ENCODE measurements at regions not wholly inside any gene's neighbourhood (a gene's known extent, or its start where the extent isn't known, plus 50 kb on each side); places are given as distances from the start of the nearest gene placed in this dataset.

DNA sequence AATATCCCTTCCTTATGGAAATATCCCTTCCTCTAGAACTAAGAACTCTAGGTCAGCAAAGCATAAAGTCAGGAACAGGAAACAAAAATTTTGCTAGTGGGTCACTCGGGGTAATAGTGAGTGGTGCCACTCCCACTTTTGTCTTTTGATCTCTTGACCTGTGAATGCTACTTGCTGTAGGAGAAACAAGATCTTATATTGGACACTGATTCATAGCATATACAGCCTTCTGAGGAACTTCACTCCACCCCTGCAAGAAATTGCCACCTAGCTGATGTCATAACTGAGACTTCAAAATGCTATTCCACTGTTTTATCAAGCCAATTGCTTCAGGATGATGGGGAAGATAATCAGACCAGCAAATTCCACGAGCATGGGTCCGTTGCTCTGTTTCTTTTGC lies 53.3 kb upstream of the PRSS3 start:
- no peak for TF ChIP-seq CTCF (IDR thresholded peaks at IDR 0.05; ENCODE audit: low read depth, low read length)
- no peak for DNase-seq (ENCODE audit: extremely low read depth, low read depth)

DNA sequence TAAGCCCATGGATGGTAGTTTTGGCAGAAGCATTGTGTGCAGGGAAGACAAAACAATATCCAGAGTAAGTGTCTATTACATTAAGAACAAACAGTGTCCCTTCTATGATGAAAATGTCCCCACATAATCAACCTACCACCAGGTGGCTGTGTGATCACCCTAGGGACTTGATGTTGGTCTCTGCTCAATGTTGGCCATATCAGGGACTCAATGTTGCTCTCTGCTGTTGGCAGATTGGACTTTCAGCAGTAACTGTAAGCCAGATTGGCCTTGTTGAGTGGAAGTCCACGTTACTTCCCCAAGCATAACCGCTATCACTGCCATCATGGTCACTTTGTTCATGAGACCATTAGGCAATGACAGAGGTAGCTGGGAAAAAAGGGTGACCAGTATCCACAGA lies 52.8 kb upstream of the PRSS3 start:
- TF ChIP-seq CTCF (IDR thresholded peaks at IDR 0.05; ENCODE audit: low read depth, low read length) = no peak
- DNase-seq (ENCODE audit: extremely low read depth, low read depth) = no peak
